Hepatocyte (in vitro differentiated cells): ENCODE measurements at regions not wholly inside any gene's neighbourhood (a gene's known extent, or its start where the extent isn't known, plus 50 kb on each side); places are given as distances from the start of the nearest gene placed in this dataset.

Experiments used
- CTCF ChIP-seq: fragments of 200-600 bp; sonication (generic); IDR thresholded peaks from 2 replicates; pipeline ENCODE4 v1.5.1; 2016; ENCODE audit warnings: antibody characterized with exemption, mild to moderate bottlenecking; ENCODE audit not compliant: poor library complexity
- EZH2 ChIP-seq: fragments of 200-600 bp; sonication (generic); IDR thresholded peaks from 2 replicates; pipeline ENCODE4 v1.6.1; 2016; ENCODE audit warnings: antibody characterized with exemption, mild to moderate bottlenecking, borderline replicate concordance
- EZH2phosphoT487 ChIP-seq: fragments of 200-600 bp; sonication (generic); IDR thresholded peaks from one replicate; pipeline ENCODE4 v1.6.1; 2018; ENCODE audit warnings: antibody characterized with exemption, mild to moderate bottlenecking, low read depth, moderate library complexity; ENCODE audit not compliant: unreplicated experiment, severe bottlenecking

GRCh38 chr10:29857843-29858701 is 201.3 kb downstream of the JCAD start:
- TF ChIP-seq CTCF (peak; percentile 67), EZH2phosphoT487 (no peak), EZH2 (no peak)
